ENCODE measurements at regions not wholly inside any gene's neighbourhood (a gene's known extent, or its start where the extent isn't known, plus 50 kb on each side); places are given as distances from the start of the nearest gene placed in this dataset.

DNA sequence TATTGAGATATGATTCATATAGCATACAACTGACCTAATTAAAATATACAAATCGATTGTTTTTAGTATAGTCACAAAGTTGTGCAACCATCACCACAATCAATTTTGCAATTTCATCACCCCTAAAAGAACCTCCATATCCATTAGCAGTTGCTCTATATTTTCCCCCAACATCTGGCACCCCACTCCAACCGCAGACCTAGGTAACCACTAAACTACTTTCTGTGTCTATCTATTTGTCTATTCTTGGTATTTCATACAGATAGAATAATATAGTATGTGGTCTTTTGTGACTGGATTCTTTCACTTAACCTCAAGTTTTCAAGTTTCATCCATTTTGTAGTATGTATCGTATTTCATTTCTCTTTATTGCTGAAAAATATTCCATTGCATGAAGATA lies 126.0 kb upstream of the CRY1 start:
- Histone ChIP-seq H3K9me3 (no peaks in the 10 kb centered on the region), H3K27ac (no peak overlapping the region), H3K36me3 (no peaks in the 10 kb centered on the region), H3K27me3 (no peaks in the 10 kb centered on the region), H3K4me1 (no peaks in the 10 kb centered on the region), H3K4me3 (no peak overlapping the region)
- WGBS, 2 donors, result 67 to 89% methylated on average over 3 of the region's 3 CpGs
- FAIRE-seq, result no peak
- ATAC-seq, result no peak
- DNase-seq, result no peak
- intact Hi-C loops (cut with DNase I), result no loop called here
- TF ChIP-seq, protein P1, sequence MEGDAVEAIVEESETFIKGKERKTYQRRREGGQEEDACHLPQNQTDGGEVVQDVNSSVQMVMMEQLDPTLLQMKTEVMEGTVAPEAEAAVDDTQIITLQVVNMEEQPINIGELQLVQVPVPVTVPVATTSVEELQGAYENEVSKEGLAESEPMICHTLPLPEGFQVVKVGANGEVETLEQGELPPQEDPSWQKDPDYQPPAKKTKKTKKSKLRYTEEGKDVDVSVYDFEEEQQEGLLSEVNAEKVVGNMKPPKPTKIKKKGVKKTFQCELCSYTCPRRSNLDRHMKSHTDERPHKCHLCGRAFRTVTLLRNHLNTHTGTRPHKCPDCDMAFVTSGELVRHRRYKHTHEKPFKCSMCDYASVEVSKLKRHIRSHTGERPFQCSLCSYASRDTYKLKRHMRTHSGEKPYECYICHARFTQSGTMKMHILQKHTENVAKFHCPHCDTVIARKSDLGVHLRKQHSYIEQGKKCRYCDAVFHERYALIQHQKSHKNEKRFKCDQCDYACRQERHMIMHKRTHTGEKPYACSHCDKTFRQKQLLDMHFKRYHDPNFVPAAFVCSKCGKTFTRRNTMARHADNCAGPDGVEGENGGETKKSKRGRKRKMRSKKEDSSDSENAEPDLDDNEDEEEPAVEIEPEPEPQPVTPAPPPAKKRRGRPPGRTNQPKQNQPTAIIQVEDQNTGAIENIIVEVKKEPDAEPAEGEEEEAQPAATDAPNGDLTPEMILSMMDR (IDR thresholded peaks at IDR 0.05), result no peak

DNA sequence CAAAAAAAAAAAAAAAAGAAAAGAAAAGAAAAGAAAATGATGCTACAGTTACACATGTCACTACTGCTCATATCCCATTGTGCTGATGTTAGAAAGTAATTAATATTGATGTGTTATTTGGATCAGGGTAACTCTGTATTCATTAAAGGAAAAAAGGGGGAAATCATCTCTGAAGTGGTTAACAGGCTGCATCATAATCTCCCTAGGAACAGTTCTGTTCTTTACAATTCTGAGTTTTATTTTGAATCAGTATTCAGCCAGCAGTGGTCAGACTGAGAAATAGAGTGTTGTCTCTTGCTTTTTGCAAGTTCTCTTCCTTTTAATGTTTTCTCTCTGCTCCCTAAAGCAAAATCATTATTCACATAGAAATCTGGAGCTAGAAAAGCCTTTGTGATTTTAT lies 128.6 kb upstream of the CRY1 start:
- DNase-seq, result no peak
- no peak overlapping the region for H3K4me3 ChIP-seq
- no peaks in the 10 kb centered on the region for H3K27me3 ChIP-seq
- H3K27ac ChIP-seq, result no peak overlapping the region
- H3K9me3 ChIP-seq, result no peaks in the 10 kb centered on the region
- TF ChIP-seq, protein P1 (IDR thresholded peaks at IDR 0.05), result no peak
- H3K36me3 ChIP-seq, result no peaks in the 10 kb centered on the region
- no peak for FAIRE-seq
- no peak for ATAC-seq
- intact Hi-C loops (cut with DNase I), result no loop called here
- no peaks in the 10 kb centered on the region for H3K4me1 ChIP-seq

DNA sequence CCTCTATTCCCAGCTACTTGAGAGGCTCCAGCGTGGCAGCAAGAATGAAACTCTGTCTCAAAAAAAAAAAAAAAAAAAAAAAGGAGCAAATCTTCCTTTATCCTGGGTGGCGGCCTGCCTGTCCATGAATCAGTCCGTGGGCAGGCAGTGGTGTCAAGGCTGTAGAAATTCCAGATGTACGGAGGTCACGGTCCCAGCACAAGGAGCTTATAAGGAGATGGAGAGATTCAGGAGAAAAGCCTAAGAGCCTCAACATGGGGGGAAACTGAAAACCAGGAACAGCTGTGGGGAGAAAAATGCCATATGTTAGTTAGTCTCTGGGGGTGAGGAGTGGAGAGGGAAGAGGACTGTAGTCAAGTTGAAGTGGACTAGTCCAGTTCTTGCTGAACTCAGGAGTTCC lies 130.5 kb upstream of the CRY1 start:
- no peaks in the 10 kb centered on the region for H3K4me1 ChIP-seq
- ATAC-seq, result no peak
- H3K4me3 ChIP-seq, result no peak overlapping the region
- 65 to 70% methylated on average over 5 of the region's 5 CpGs for WGBS, 2 donors
- TF ChIP-seq, protein P1 (IDR thresholded peaks at IDR 0.05), result no peak
- H3K27ac ChIP-seq, result no peak overlapping the region
- no peak for DNase-seq
- H3K27me3 ChIP-seq, result no peaks in the 10 kb centered on the region
- FAIRE-seq, result no peak
- no peaks in the 10 kb centered on the region for H3K9me3 ChIP-seq
- H3K36me3 ChIP-seq, result no peaks in the 10 kb centered on the region
- intact Hi-C loops (cut with DNase I), result no loop called here

GRCh38 chr12:107225635-107226034 lies 132.3 kb upstream of the CRY1 start:
- intact Hi-C loops (cut with DNase I), result no loop called here
- Histone ChIP-seq H3K36me3 (no peaks in the 10 kb centered on the region), H3K4me3 (no peak overlapping the region), H3K27me3 (no peaks in the 10 kb centered on the region), H3K4me1 (no peaks in the 10 kb centered on the region), H3K27ac (no peak overlapping the region), H3K9me3 (no peaks in the 10 kb centered on the region)
- no peak for DNase-seq
- no peak for ATAC-seq
- TF ChIP-seq, protein P1 (IDR thresholded peaks at IDR 0.05), result no peak
- 39 to 48% methylated on average over 6 of the region's 6 CpGs for WGBS, 2 donors
- no peak for FAIRE-seq

DNA sequence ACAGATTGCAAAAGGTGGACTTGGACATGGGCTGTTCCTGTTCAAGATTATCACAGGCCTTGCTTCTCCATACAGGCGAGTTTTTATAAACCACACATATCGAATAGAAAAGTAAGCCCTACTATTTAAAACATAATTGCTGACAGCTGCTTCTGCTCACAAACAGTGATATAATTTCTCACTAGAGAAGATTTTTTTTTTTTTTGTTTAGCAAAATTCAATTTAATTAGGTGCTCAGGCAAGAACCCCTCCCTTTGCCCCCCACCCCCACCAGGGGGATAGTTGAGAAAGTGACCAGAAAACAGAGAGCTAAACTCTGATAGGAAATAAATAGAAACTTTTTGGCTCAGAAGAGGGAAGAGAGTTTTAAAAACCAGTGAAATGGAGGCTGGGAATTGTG lies 132.8 kb upstream of the CRY1 start:
- no peak overlapping the region for H3K27ac ChIP-seq
- WGBS, 2 donors, result 84 to 88% methylated on average over 2 of the region's 2 CpGs
- H3K27me3 ChIP-seq, result no peaks in the 10 kb centered on the region
- no peaks in the 10 kb centered on the region for H3K4me1 ChIP-seq
- FAIRE-seq (no peak), ATAC-seq (no peak), DNase-seq (no peak)
- intact Hi-C loops (cut with DNase I), result no loop called here
- no peak overlapping the region for H3K4me3 ChIP-seq
- TF ChIP-seq, protein P1 (IDR thresholded peaks at IDR 0.05), result no peak
- no peaks in the 10 kb centered on the region for H3K9me3 ChIP-seq
- no peaks in the 10 kb centered on the region for H3K36me3 ChIP-seq
